Left cardiac atrium (tissue), 4 donors: ENCODE measurements at regions not wholly inside any gene's neighbourhood (a gene's known extent, or its start where the extent isn't known, plus 50 kb on each side); places are given as distances from the start of the nearest gene placed in this dataset.
A peak's percentile ranks its signal among the peaks of the same experiment; 100 is the strongest.
"Not testable (repeated sequence)": the region's sequence is repeated elsewhere in the genome, so short reads cannot be mapped to it uniquely, and the experiment has no call there.

Experiments
- ATAC-seq, 2 donors: fragments of 200-7000 bp; cut with Tn5 transposase; one replicate each; pipeline ENCODE4 v1.9.1; 2020; ENCODE audit warnings: mild to moderate bottlenecking in 2 of 2, moderate library complexity in 2 of 2
- DNase-seq: peaks from one replicate; pipeline ENCODE4 v3.0.0-alpha.2; 2020
- intact Hi-C, 2 donors: fragments of 100-400 bp; cut with DNase I; formaldehyde crosslinking; loops; one replicate each; pipeline versions ENCODE4 v1.14.1 to v1.15.1; 2022 to 2023
- donor health status: DM: no; HTN: yes; CAD: no.
- donor health status: DM: no; HTN: yes; CAD: no; lungs with severe emphysema.
- donor health status: DM: yes; HTN: yes; CAD: no.
- donor health status: Dilated cardiomyopathy.

GRCh38 chr15:22255606-22256005 is 175.3 kb downstream of the OR4M2 start:
- ATAC-seq, intact Hi-C loops, DNase-seq: not testable (repeated sequence)

- intact Hi-C loops, ATAC-seq, DNase-seq: not testable (repeated sequence)
Observed at GRCh38 chr15:22256389-22257046, 176.2 kb downstream of the OR4M2 start.

- intact Hi-C loops: no loop called here
- no peak for ATAC-seq
- no peak for DNase-seq
Observed at GRCh38 chr15:22257047-22258008, 177.0 kb downstream of the OR4M2 start.

- ATAC-seq (no peak), DNase-seq (no peak)
- intact Hi-C loops: no loop called here
Observed at GRCh38 chr15:22258009-22258397, 177.7 kb downstream of the OR4M2 start.

GRCh38 chr15:22258398-22259150 is 178.2 kb downstream of the OR4M2 start:
- no peak for ATAC-seq
- no peak for DNase-seq
- intact Hi-C loops: no loop called here

GRCh38 chr15:22259151-22259750 is 178.9 kb downstream of the OR4M2 start:
- intact Hi-C loops, ATAC-seq, DNase-seq: not testable (repeated sequence)

GRCh38 chr15:22259881-22260421 is 179.6 kb downstream of the OR4M2 start:
- no peak for DNase-seq
- no peak for ATAC-seq
- intact Hi-C loops: no loop called here

- DNase-seq (peak; percentile 66), ATAC-seq (peak in 1 of 2 donors; percentile 45)
- intact Hi-C loops: no loop called here
Observed at GRCh38 chr15:22262613-22263020, 182.3 kb downstream of the OR4M2 start.

- DNase-seq: no peak
- intact Hi-C loops: no loop called here
- ATAC-seq: peak in 1 of 2 donors; percentile 26
Observed at GRCh38 chr15:22263738-22264137, 183.4 kb downstream of the OR4M2 start.

GRCh38 chr15:22264272-22264671 is 183.9 kb downstream of the OR4M2 start:
- DNase-seq, intact Hi-C loops: not testable (repeated sequence)

GRCh38 chr15:22265056-22265945 is 185.0 kb downstream of the OR4M2 start:
- ATAC-seq: no peak
- intact Hi-C loops: no loop called here
- DNase-seq: no peak

More at GRCh38 chr15:22264272-22264671, 183.9 kb downstream of the OR4M2 start:
- not testable (repeated sequence) for ATAC-seq

- intact Hi-C loops: no loop called here
- no peak for DNase-seq
- no peak for ATAC-seq
Observed at GRCh38 chr15:22265970-22266369, 185.6 kb downstream of the OR4M2 start.

GRCh38 chr15:22267761-22268160 is 187.4 kb downstream of the OR4M2 start:
- ATAC-seq: no peak
- intact Hi-C loops: no loop called here
- no peak for DNase-seq

- DNase-seq, intact Hi-C loops: not testable (repeated sequence)
Observed at GRCh38 chr15:22268201-22268600, 187.9 kb downstream of the OR4M2 start.

GRCh38 chr15:22268654-22269053 is 188.3 kb downstream of the OR4M2 start:
- ATAC-seq, intact Hi-C loops, DNase-seq: not testable (repeated sequence)

More at GRCh38 chr15:22268201-22268600, 187.9 kb downstream of the OR4M2 start:
- ATAC-seq: not testable (repeated sequence)

- ATAC-seq, DNase-seq, intact Hi-C loops: not testable (repeated sequence)
Observed at GRCh38 chr15:22272286-22273160, 186.2 kb upstream of the GOLGA6L22 start.

GRCh38 chr15:22273185-22273584 is 185.5 kb upstream of the GOLGA6L22 start:
- DNase-seq, ATAC-seq, intact Hi-C loops: not testable (repeated sequence)
